ENCODE measurements at regions not wholly inside any gene's neighbourhood (a gene's known extent, or its start where the extent isn't known, plus 50 kb on each side); places are given as distances from the start of the nearest gene placed in this dataset.
A peak's percentile ranks its signal among the peaks of the same experiment; 100 is the strongest.

- no peak overlapping the region for H3K4me3 ChIP-seq (ENCODE audit: low read length)
- H3K27ac ChIP-seq (ENCODE audit: low read length), result no peak overlapping the region
- no peaks in the 10 kb centered on the region for H3K9me3 ChIP-seq (ENCODE audit: control insufficient read depth, low read length)
- no peaks in the 10 kb centered on the region for H3K27me3 ChIP-seq (ENCODE audit: control insufficient read depth, insufficient read depth)
- H3K4me1 ChIP-seq (ENCODE audit: control insufficient read depth, insufficient read depth, low read length), result no peaks in the 10 kb centered on the region
- no peak for DNase-seq
- intact Hi-C loops (cut with DNase I), result no loop called here
- 85% methylated on average over 4 of the region's 4 CpGs for WGBS
- no peak for ATAC-seq
Observed at GRCh38 chr18:33854086-33854826, 276.2 kb downstream of the ASXL3 start.

GRCh38 chr18:33853187-33853586, 275.2 kb downstream of the ASXL3 start:
- H3K9me3 ChIP-seq (ENCODE audit: control insufficient read depth, low read length), result no peaks in the 10 kb centered on the region
- H3K27ac ChIP-seq (ENCODE audit: low read length), result no peak overlapping the region
- no peaks in the 10 kb centered on the region for H3K27me3 ChIP-seq (ENCODE audit: control insufficient read depth, insufficient read depth)
- WGBS, result 89% methylated on average over 6 of the region's 6 CpGs
- ATAC-seq (no peak), DNase-seq (no peak)
- H3K4me3 ChIP-seq (ENCODE audit: low read length), result no peak overlapping the region
- H3K4me1 ChIP-seq (ENCODE audit: control insufficient read depth, insufficient read depth, low read length), result no peaks in the 10 kb centered on the region
- intact Hi-C loops (cut with DNase I), result no loop called here

GRCh38 chr18:33851546-33852078, 273.6 kb downstream of the ASXL3 start:
- Histone ChIP-seq H3K27me3 (ENCODE audit: control insufficient read depth, insufficient read depth) (no peaks in the 10 kb centered on the region), H3K9me3 (ENCODE audit: control insufficient read depth, low read length) (no peaks in the 10 kb centered on the region), H3K27ac (ENCODE audit: low read length) (no peak overlapping the region), H3K4me1 (ENCODE audit: control insufficient read depth, insufficient read depth, low read length) (no peaks in the 10 kb centered on the region), H3K4me3 (ENCODE audit: low read length) (no peak overlapping the region)
- WGBS, result 83% methylated on average over 3 of the region's 3 CpGs
- ATAC-seq (no peak), DNase-seq (no peak)
- intact Hi-C loops (cut with DNase I), result no loop called here

DNA sequence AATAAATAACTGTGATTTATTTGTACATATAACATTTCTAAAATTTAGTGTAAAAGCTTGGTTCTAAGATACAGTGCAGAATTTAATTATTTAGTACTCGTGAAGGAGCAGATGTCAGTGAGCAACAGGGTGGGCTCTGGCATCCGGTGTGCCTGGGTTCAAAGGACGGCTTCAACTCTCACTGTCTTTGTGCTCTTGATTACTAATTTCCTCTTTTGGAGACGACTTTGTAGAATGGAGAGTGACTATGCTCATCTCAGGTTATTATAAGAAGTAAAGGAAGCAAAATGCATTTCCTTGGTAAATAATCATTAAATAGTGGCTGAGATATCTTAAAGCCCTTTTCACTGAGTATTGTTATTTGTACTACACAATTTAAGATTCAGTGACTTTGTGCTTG, 271.7 kb downstream of the ASXL3 start:
- ATAC-seq (no peak), DNase-seq (no peak)
- Histone ChIP-seq H3K4me3 (ENCODE audit: low read length) (no peak overlapping the region), H3K27ac (ENCODE audit: low read length) (no peak overlapping the region), H3K27me3 (ENCODE audit: control insufficient read depth, insufficient read depth) (no peaks in the 10 kb centered on the region), H3K4me1 (ENCODE audit: control insufficient read depth, insufficient read depth, low read length) (no peaks in the 10 kb centered on the region), H3K9me3 (ENCODE audit: control insufficient read depth, low read length) (no peaks in the 10 kb centered on the region)
- intact Hi-C loops (cut with DNase I), result no loop called here
- WGBS, result 58% methylated on average over 4 of the region's 4 CpGs

DNA sequence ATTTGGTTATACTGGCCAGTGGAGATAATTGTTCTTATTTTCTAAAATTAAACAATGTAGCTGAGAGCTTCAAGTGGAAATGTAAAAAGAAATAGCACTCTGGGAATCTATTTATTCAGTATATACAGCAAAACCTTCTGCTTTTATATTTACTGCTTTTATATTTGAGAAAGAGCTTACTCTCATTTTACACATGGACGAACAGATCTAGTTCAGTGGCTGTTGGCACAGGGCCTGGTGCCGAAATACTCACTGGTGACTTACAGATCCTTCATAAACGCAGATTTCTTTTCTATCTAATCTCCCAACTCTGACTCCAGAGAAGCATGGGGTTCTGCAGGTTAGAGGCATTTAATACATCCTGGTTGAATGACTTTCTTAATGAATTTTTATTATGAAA, 266.2 kb downstream of the ASXL3 start:
- Histone ChIP-seq H3K27ac (ENCODE audit: low read length) (no peak overlapping the region), H3K4me3 (ENCODE audit: low read length) (no peak overlapping the region), H3K27me3 (ENCODE audit: control insufficient read depth, insufficient read depth) (no peaks in the 10 kb centered on the region), H3K9me3 (ENCODE audit: control insufficient read depth, low read length) (no peaks in the 10 kb centered on the region), H3K4me1 (ENCODE audit: control insufficient read depth, insufficient read depth, low read length) (no peaks in the 10 kb centered on the region)
- intact Hi-C loops (cut with DNase I), result no loop called here
- 55% methylated on average over 3 of the region's 3 CpGs for WGBS
- ATAC-seq, result no peak
- DNase-seq, result peak in 1 of 3 donors; percentile 10

DNA sequence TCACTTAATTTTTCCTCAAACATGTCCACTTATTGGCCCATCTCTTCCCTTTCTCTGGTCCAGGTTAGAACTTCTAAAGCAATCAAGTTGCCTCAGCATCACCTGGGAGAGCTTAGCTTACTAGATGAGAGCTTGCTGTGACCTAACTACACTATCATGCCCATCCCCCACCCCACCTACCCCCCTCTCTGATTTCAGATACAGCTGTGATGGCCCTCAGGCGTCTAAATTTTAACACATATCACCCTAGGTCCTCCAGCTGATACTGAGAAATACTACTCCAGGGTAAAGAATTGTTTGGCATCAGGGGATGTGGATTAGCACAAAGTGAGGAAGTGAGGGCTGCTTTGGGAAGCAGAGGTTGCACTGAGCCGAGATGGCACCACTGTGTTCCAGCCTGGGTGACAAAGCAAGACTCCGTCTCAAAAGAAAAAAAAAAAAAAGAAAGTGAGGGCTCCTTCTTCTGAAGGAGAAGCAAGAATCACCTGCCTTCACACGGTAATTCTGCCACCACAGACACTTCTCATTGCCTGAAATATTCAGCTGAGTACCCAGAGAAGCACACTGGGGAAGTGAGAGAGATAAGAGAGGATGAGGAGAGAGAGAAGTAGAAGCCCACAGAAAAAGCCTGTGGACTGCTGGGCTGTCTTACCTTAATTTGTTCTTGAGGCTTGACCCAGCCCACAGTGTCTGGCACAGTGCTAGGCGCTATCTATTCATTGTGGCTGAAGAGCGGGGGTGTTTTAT, 263.4 kb downstream of the ASXL3 start:
- Histone ChIP-seq H3K27me3 (ENCODE audit: control insufficient read depth, insufficient read depth) (no peaks in the 10 kb centered on the region), H3K9me3 (ENCODE audit: control insufficient read depth, low read length) (no peaks in the 10 kb centered on the region), H3K4me3 (ENCODE audit: low read length) (no peak overlapping the region), H3K27ac (ENCODE audit: low read length) (no peak overlapping the region), H3K4me1 (ENCODE audit: control insufficient read depth, insufficient read depth, low read length) (no peaks in the 10 kb centered on the region)
- DNase-seq (no peak), ATAC-seq (no peak)
- intact Hi-C loops (cut with DNase I), result no loop called here
- WGBS, result 70% methylated on average over 6 of the region's 6 CpGs

DNA sequence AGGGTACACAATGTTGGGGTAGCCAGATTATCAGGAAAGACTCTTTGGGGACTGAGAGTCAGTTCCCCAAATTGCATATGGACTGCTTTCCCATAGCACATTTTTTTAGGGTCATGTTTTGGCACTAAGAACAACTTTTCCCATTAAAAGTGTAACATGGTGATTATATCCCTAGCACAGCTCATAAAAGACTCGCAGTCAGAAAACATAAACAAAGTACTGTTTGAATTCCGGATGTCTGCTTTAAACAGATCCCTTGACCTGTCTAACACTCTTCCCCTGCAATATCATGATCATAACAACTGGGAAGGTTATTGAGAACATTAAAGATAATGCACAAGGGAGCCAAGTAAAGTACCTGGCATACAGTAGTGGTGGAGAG, 262.2 kb downstream of the ASXL3 start:
- ATAC-seq (no peak), DNase-seq (no peak)
- no peaks in the 10 kb centered on the region for H3K27me3 ChIP-seq (ENCODE audit: control insufficient read depth, insufficient read depth)
- WGBS, result 38% methylated on average over 2 of the region's 2 CpGs
- no peak overlapping the region for H3K4me3 ChIP-seq (ENCODE audit: low read length)
- intact Hi-C loops (cut with DNase I), result no loop called here
- no peak overlapping the region for H3K27ac ChIP-seq (ENCODE audit: low read length)
- no peaks in the 10 kb centered on the region for H3K4me1 ChIP-seq (ENCODE audit: control insufficient read depth, insufficient read depth, low read length)
- no peaks in the 10 kb centered on the region for H3K9me3 ChIP-seq (ENCODE audit: control insufficient read depth, low read length)

DNA sequence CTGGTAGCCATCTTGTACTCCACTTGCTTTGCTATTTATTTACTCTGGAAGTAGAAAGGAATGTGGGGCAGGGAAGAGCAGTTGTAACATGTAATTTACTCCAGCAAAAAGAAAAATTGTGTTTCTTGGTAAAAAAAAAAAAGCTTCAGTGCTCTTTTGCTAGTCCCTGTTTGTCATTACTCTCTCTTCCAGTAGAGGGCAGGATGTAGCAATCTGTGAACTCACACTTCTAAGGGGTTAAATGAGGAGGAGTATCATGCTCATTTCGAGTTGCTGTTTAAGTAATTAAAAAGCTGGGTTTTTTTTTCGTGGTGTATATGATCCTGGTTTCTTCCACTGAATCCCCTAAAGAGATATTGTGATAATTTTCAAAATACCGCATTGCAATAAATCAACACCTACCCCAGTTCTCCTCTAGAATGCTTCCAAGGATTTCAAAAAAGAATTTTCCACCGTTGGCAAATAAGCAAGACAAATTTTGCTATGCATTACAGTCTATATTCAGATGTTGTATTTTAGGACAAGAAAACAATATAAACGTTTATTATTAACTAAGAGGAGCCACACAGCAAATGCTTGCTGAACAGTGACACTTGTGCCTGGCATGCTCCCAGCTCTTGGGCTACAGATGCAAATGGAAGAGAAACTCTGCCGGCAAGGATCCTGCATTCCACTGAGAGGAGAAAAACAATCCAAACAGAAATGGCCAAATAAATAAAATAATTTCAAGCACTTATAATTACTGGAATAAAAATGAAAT, 261.6 kb downstream of the ASXL3 start:
- no peak for ATAC-seq
- Histone ChIP-seq H3K4me3 (ENCODE audit: low read length) (no peak overlapping the region), H3K4me1 (ENCODE audit: control insufficient read depth, insufficient read depth, low read length) (no peaks in the 10 kb centered on the region), H3K27ac (ENCODE audit: low read length) (no peak overlapping the region), H3K9me3 (ENCODE audit: control insufficient read depth, low read length) (no peaks in the 10 kb centered on the region), H3K27me3 (ENCODE audit: control insufficient read depth, insufficient read depth) (no peaks in the 10 kb centered on the region)
- peak in 2 of 3 donors; percentile 28 to 60 for DNase-seq
- intact Hi-C loops (cut with DNase I), result no loop called here
- WGBS, result 10% methylated on average over 6 of the region's 6 CpGs

GRCh38 chr18:33838054-33838453, 260.0 kb downstream of the ASXL3 start:
- H3K9me3 ChIP-seq (ENCODE audit: control insufficient read depth, low read length), result no peaks in the 10 kb centered on the region
- ATAC-seq (no peak), DNase-seq (no peak)
- H3K27ac ChIP-seq (ENCODE audit: low read length), result no peak overlapping the region
- WGBS, result 85% methylated on average over 1 of the region's 1 CpG
- intact Hi-C loops (cut with DNase I), result no loop called here
- H3K4me1 ChIP-seq (ENCODE audit: control insufficient read depth, insufficient read depth, low read length), result no peaks in the 10 kb centered on the region
- no peak overlapping the region for H3K4me3 ChIP-seq (ENCODE audit: low read length)
- H3K27me3 ChIP-seq (ENCODE audit: control insufficient read depth, insufficient read depth), result no peaks in the 10 kb centered on the region

DNA sequence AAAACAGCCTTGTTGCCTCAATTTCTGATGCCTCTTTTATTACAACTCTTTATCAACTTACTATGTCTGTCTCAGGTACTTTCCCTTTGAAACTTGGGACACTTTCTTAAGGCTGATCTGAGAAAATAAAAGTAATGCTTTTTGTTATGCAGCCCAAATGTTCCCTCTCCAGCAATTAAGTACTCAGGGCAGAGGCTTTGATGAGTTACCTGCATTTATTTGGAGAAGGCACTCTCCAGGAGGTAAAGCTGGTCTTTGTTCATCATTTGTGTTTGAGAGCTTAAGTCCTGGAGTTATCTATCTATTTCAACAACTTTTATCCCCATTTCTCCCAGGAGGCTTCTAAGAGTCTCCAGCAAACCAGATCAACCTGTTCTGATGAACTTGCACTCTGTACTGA, 259.2 kb downstream of the ASXL3 start:
- no peak overlapping the region for H3K27ac ChIP-seq (ENCODE audit: low read length)
- ATAC-seq (no peak), DNase-seq (no peak)
- no peaks in the 10 kb centered on the region for H3K4me1 ChIP-seq (ENCODE audit: control insufficient read depth, insufficient read depth, low read length)
- H3K27me3 ChIP-seq (ENCODE audit: control insufficient read depth, insufficient read depth), result no peaks in the 10 kb centered on the region
- intact Hi-C loops (cut with DNase I), result no loop called here
- H3K4me3 ChIP-seq (ENCODE audit: low read length), result no peak overlapping the region
- H3K9me3 ChIP-seq (ENCODE audit: control insufficient read depth, low read length), result no peaks in the 10 kb centered on the region

DNA sequence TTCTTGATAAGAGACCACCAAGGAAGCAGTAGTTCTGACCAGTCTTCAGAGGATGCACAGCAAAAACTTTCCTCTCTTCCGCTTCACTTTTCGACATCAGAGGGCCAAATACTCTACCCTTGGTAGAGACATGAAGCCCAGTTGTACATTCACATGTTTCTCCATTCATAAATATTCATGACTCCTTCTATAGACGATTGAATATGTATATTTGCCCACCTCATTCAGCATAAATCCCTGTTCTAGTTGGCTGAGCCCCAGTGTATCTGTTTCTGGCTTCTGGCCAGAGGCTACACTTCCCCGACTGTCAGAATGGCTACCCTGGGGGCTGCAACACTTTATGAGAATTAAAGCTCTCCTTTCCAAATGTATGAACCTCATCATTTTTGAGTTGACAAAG, 258.5 kb downstream of the ASXL3 start:
- no peaks in the 10 kb centered on the region for H3K27me3 ChIP-seq (ENCODE audit: control insufficient read depth, insufficient read depth)
- H3K27ac ChIP-seq (ENCODE audit: low read length), result no peak overlapping the region
- no peaks in the 10 kb centered on the region for H3K4me1 ChIP-seq (ENCODE audit: control insufficient read depth, insufficient read depth, low read length)
- intact Hi-C loops (cut with DNase I), result no loop called here
- H3K9me3 ChIP-seq (ENCODE audit: control insufficient read depth, low read length), result no peaks in the 10 kb centered on the region
- DNase-seq, result no peak
- no peak for ATAC-seq
- no peak overlapping the region for H3K4me3 ChIP-seq (ENCODE audit: low read length)
- WGBS, result 55% methylated on average over 4 of the region's 4 CpGs
